ENCODE measurements at regions not wholly inside any gene's neighbourhood (a gene's known extent, or its start where the extent isn't known, plus 50 kb on each side); places are given as distances from the start of the nearest gene placed in this dataset.
"Not testable (repeated sequence)": the region's sequence is repeated elsewhere in the genome, so short reads cannot be mapped to it uniquely, and the experiment has no call there.

- TF ChIP-seq YY1 (IDR thresholded peaks at IDR 0.05; ENCODE audit: extremely low read depth, insufficient replicate concordance, low read depth, low read length): no peak
Observed at GRCh38 chr12:112686373-112686772, 105.2 kb upstream of the RPH3A start (continued).

GRCh38 chr12:112694065-112694464, 97.5 kb upstream of the RPH3A start:
- Histone ChIP-seq H3K27ac (ENCODE audit: low read depth, low read length) (no peak overlapping the region), H4K20me1 (ENCODE audit: insufficient read depth) (no peaks in the 10 kb centered on the region), H3K4me1 (ENCODE audit: control insufficient read depth in 1 of 2, insufficient read depth in 2 of 2, low read length in 2 of 2) (no peaks in the 10 kb centered on the region), H3K27me3 (ENCODE audit: insufficient read depth, low read length) (peaks cover 71% of the 10 kb centered on the region), H3K4me2 (ENCODE audit: low read length) (no peak overlapping the region), H3K9ac (ENCODE audit: low read length) (no peak overlapping the region), H3K4me3 (replicated peaks in 1 of 2; ENCODE audit: low read depth in 1 of 2, low read length in 2 of 2) (no peak overlapping the region), H3K9me3 (ENCODE audit: control insufficient read depth in 1 of 2, insufficient read depth in 1 of 2, low read depth in 1 of 2, low read length in 2 of 2) (no peaks in the 10 kb centered on the region), H3K9me2 (ENCODE audit: insufficient read depth) (no peaks in the 10 kb centered on the region), H2AFZ (ENCODE audit: low read depth, low read length, poor library complexity, severe bottlenecking) (no peak overlapping the region), H3K36me3 (ENCODE audit: control insufficient read depth in 1 of 2, insufficient read depth in 2 of 2, low read length in 2 of 2) (no peaks in the 10 kb centered on the region), H3K79me2 (ENCODE audit: insufficient read depth, low read length) (no peaks in the 10 kb centered on the region)
- TF ChIP-seq FOSL1 (IDR thresholded peaks at IDR 0.05; ENCODE audit: low read depth) (no peak), ZNF274 (IDR thresholded peaks at IDR 0.05; ENCODE audit: low read depth, low read length) (no peak), SIN3A (IDR thresholded peaks at IDR 0.05; ENCODE audit: low read depth) (no peak), CTCF (IDR thresholded peaks at IDR 0.05 in 2 of 3, conservative IDR thresholded peaks at IDR 0.05 in 1 of 3; ENCODE audit: borderline replicate concordance in 1 of 3, insufficient read depth in 1 of 3, low read depth in 2 of 3, low read length in 2 of 3) (no peak), CBX3 (IDR thresholded peaks at IDR 0.05; ENCODE audit: low read depth) (no peak), EZH2 (IDR thresholded peaks at IDR 0.05) (no peak), ELF1 (IDR thresholded peaks at IDR 0.05; ENCODE audit: borderline replicate concordance, low read depth) (no peak)
- DNase-seq (ENCODE audit: low read depth, low spot score) (no peak), ATAC-seq (no peak)
- intact Hi-C loops (cut with micrococcal nuclease): no loop called here
- no TSS peak for BruUV-seq (replicated peaks)
- ChIA-PET RAD21 (ENCODE audit: low non-redundant PET in 1 of 2, low total read pairs in 2 of 2, uncharacterized antibody in 2 of 2, unreplicated experiment in 2 of 2) (no interaction called here), CTCF (no interaction called here), POLR2A (no interaction called here)

- H3K4me1 ChIP-seq (ENCODE audit: control insufficient read depth in 1 of 2, insufficient read depth in 2 of 2, low read length in 2 of 2); H2AFZ ChIP-seq (ENCODE audit: low read depth, low read length, poor library complexity, severe bottlenecking); BruUV-seq (replicated peaks); H3K27ac ChIP-seq (ENCODE audit: low read depth, low read length); H3K9ac ChIP-seq (ENCODE audit: low read length); H3K4me3 ChIP-seq (replicated peaks in 1 of 2; ENCODE audit: low read depth in 1 of 2, low read length in 2 of 2); ATAC-seq; H3K9me2 ChIP-seq (ENCODE audit: insufficient read depth); H3K4me2 ChIP-seq (ENCODE audit: low read length); H3K36me3 ChIP-seq (ENCODE audit: control insufficient read depth in 1 of 2, insufficient read depth in 2 of 2, low read length in 2 of 2); H3K79me2 ChIP-seq (ENCODE audit: insufficient read depth, low read length); DNase-seq (ENCODE audit: low read depth, low spot score); CTCF ChIA-PET; POLR2A ChIA-PET; H3K9me3 ChIP-seq (ENCODE audit: control insufficient read depth in 1 of 2, insufficient read depth in 1 of 2, low read depth in 1 of 2, low read length in 2 of 2); RAD21 ChIA-PET (ENCODE audit: low non-redundant PET in 1 of 2, low total read pairs in 2 of 2, uncharacterized antibody in 2 of 2, unreplicated experiment in 2 of 2); intact Hi-C loops (cut with micrococcal nuclease); H4K20me1 ChIP-seq (ENCODE audit: insufficient read depth): not testable (repeated sequence)
- H3K27me3 ChIP-seq (ENCODE audit: insufficient read depth, low read length): peaks cover 80% of the 10 kb centered on the region
Observed at GRCh38 chr12:112697441-112697840, 94.1 kb upstream of the RPH3A start.
